Endothelial cell of umbilical vein (primary cell): ENCODE measurements at regions not wholly inside any gene's neighbourhood (a gene's known extent, or its start where the extent isn't known, plus 50 kb on each side); places are given as distances from the start of the nearest gene placed in this dataset.

Experiments
- BruUV-seq: library from RNA; stranded (reverse); fragments of 400-500 nt; replicated peaks from 2 replicates; lab custom pipeline; 2021; lab: Mats Ljungman, UMichigan
- CTCF ChIA-PET: fragments of 300-600, 350-600 bp; sonication (Branson Sonifier 250); formaldehyde crosslinking; loops from one replicate; lab custom pipeline; 2021; ENCODE audit warnings: antibody characterized with exemption, inconsistent platforms; lab: Charles Lee
- POLR2A ChIA-PET: fragments of 300-600, 350-600 bp; sonication (Branson Sonifier 250); formaldehyde crosslinking; loops from one replicate; lab custom pipeline; 2021; ENCODE audit warnings: antibody characterized with exemption, inconsistent platforms; lab: Charles Lee
- DNase-seq: peaks from one replicate; pipeline ENCODE4 v3.0.0-alpha.2; 2011; ENCODE audit warnings: low read depth, low spot score
- FAIRE-seq: peaks from 2 replicates; lab custom pipeline; 2011; peaks lifted over from hg19 to GRCh38; lab: Jason Lieb, UNC
- H2AFZ ChIP-seq: 2 replicates; pipeline ENCODE4 v1.6.0; 2012; ENCODE audit warnings: low read depth, low read length, control low read depth, inconsistent platforms
- H3K27ac ChIP-seq: 2 replicates; pipeline ENCODE4 v1.5.1; 2011; ENCODE audit warnings: low read depth, mild to moderate bottlenecking, control low read depth, low read length, moderate library complexity; ENCODE audit not compliant: insufficient read depth
- H3K27me3 ChIP-seq, 2 experiments: 2 replicates each; pipeline versions ENCODE4 v1.6.0 to v1.6.1; 2011; ENCODE audit warnings: low read length in 2 of 2, mixed read lengths in 1 of 2; ENCODE audit not compliant: control insufficient read depth in 2 of 2, insufficient read depth in 2 of 2
- H3K36me3 ChIP-seq, 2 experiments: 2 replicates in 1 of 2; 3 replicates in 1 of 2; pipeline ENCODE4 v1.5.1; 2011; ENCODE audit warnings: low read length in 2 of 2, mild to moderate bottlenecking in 1 of 2, moderate library complexity in 1 of 2; ENCODE audit not compliant: control insufficient read depth in 2 of 2, insufficient read depth in 2 of 2; ENCODE audit errors: extremely low read depth in 1 of 2
- H3K4me1 ChIP-seq: 3 replicates; pipeline ENCODE4 v1.5.1; 2011; ENCODE audit warnings: mild to moderate bottlenecking, low read length; ENCODE audit not compliant: control insufficient read depth, insufficient read depth; ENCODE audit errors: extremely low read depth
- H3K4me2 ChIP-seq: 2 replicates; pipeline ENCODE4 v1.6.1; 2011; ENCODE audit warnings: low read length, control low read depth, mixed read lengths; ENCODE audit not compliant: insufficient read depth
- H3K4me3 ChIP-seq, 3 experiments: fragments of 200-600 bp in 1 of 3; sonication (generic), shearing (Covaris generic) in 1 of 3; replicated peaks in 1 of 3; 2 replicates each; pipeline ENCODE4 v1.5.1; 2011 to 2016; ENCODE audit warnings: control low read depth in 3 of 3, low read length in 3 of 3, mild to moderate bottlenecking in 2 of 3, inconsistent platforms in 1 of 3, low read depth in 1 of 3, moderate library complexity in 1 of 3; ENCODE audit not compliant: insufficient read depth in 1 of 3
- H3K79me2 ChIP-seq: 2 replicates; pipeline ENCODE4 v1.6.0; 2012; ENCODE audit warnings: low read length, inconsistent platforms; ENCODE audit not compliant: control insufficient read depth, insufficient read depth
- H3K9ac ChIP-seq: replicated peaks from 2 replicates; pipeline ENCODE3; 2011; ENCODE audit warnings: low read length, control low read depth; ENCODE audit not compliant: insufficient read depth; ENCODE audit errors: extremely low read depth
- H3K9me1 ChIP-seq: replicated peaks from 3 replicates; pipeline ENCODE4 v1.6.0; 2011; ENCODE audit warnings: mild to moderate bottlenecking, low read length; ENCODE audit not compliant: control insufficient read depth, insufficient read depth; ENCODE audit errors: extremely low read depth
- H3K9me3 ChIP-seq: replicated peaks from 2 replicates; pipeline ENCODE4 v1.5.1; 2012; ENCODE audit warnings: low read length, inconsistent platforms; ENCODE audit not compliant: control insufficient read depth, insufficient read depth
- H4K20me1 ChIP-seq: replicated peaks from 2 replicates; pipeline ENCODE3; 2011; ENCODE audit warnings: mild to moderate bottlenecking, low read length; ENCODE audit not compliant: control insufficient read depth, insufficient read depth; ENCODE audit errors: extremely low read depth
- CTCF ChIP-seq, 2 donors: IDR thresholded peaks; 1 replicate in 1 of 2; 2 replicates in 1 of 2; pipeline ENCODE4 v1.5.1; 2011; ENCODE audit warnings: low read length in 2 of 2, mild to moderate bottlenecking in 2 of 2, moderate library complexity in 2 of 2, control low read depth in 1 of 2, inconsistent platforms in 1 of 2, low read depth in 1 of 2; ENCODE audit not compliant: insufficient read depth in 1 of 2; ENCODE audit errors: extremely low read depth in 1 of 2
- EZH2 ChIP-seq: IDR thresholded peaks from 2 replicates; pipeline ENCODE4 v1.6.1; 2012; ENCODE audit warnings: borderline replicate concordance, low read depth, mild to moderate bottlenecking, moderate library complexity, low read length, inconsistent platforms; ENCODE audit not compliant: severe bottlenecking
- FOS ChIP-seq: IDR thresholded peaks from 2 replicates; pipeline ENCODE4 v1.6.1; 2011; ENCODE audit warnings: mild to moderate bottlenecking, low read length, moderate library complexity, borderline replicate concordance; ENCODE audit not compliant: insufficient read depth
- GATA2 ChIP-seq: IDR thresholded peaks from 2 replicates; pipeline ENCODE4 v1.7.0; 2011; ENCODE audit warnings: low read depth, mild to moderate bottlenecking, moderate library complexity, mixed read lengths, low read length; ENCODE audit not compliant: insufficient read length, insufficient read depth
- JUN ChIP-seq: IDR thresholded peaks from 2 replicates; pipeline ENCODE4 v1.6.1; 2011; ENCODE audit warnings: borderline replicate concordance, low read depth; ENCODE audit not compliant: insufficient read length, insufficient read depth
- MAX ChIP-seq: IDR thresholded peaks from 2 replicates; pipeline ENCODE4 v1.6.1; 2011; ENCODE audit not compliant: insufficient read depth, insufficient read length
- MYC ChIP-seq: IDR thresholded peaks from one replicate; pipeline ENCODE4 v1.6.1; 2011; ENCODE audit warnings: mild to moderate bottlenecking, low read depth, low read length
- POLR2A ChIP-seq: IDR thresholded peaks from 2 replicates; pipeline ENCODE4 v1.6.1; 2012; ENCODE audit warnings: low read depth, mild to moderate bottlenecking, control low read depth, low read length
- POLR2AphosphoS5 ChIP-seq: IDR thresholded peaks from 2 replicates; pipeline ENCODE4 v1.6.1; 2012; ENCODE audit warnings: low read depth, mild to moderate bottlenecking, control low read depth, low read length, moderate library complexity; ENCODE audit not compliant: insufficient read depth
- dilution Hi-C: fragments of 300-500 bp; cut with MboI; formaldehyde crosslinking; loops from one replicate; pipeline ENCODE4 v1.15.0; 2019; ENCODE audit warnings: low sequenced_read_pairs; ENCODE audit not compliant: extremely low pct_ligation_motif_present
- intact Hi-C: fragments of 100-400 bp; cut with micrococcal nuclease; formaldehyde crosslinking; loops from one replicate; pipeline ENCODE4 v1.10.0; 2022

GRCh38 chr6:120918137-120918536, 416.1 kb downstream of the TBC1D32 start:
- BruUV-seq = no TSS peak
- Histone ChIP-seq H3K36me3 (no peaks in the 10 kb centered on the region), H3K9me1 (no peaks in the 10 kb centered on the region), H3K4me1 (no peaks in the 10 kb centered on the region), H3K9ac (no peak overlapping the region), H4K20me1 (no peaks in the 10 kb centered on the region), H3K4me2 (no peak overlapping the region), H3K9me3 (no peaks in the 10 kb centered on the region), H3K27me3 (no peaks in the 10 kb centered on the region), H3K4me3 (no peak overlapping the region), H3K27ac (no peak overlapping the region), H2AFZ (no peak overlapping the region), H3K79me2 (no peaks in the 10 kb centered on the region)
- dilution Hi-C loops = no loop called here
- CTCF ChIA-PET = no interaction called here
- FAIRE-seq (no peak), DNase-seq (no peak)
- POLR2A ChIA-PET = no interaction called here
- intact Hi-C loops = no loop called here
- TF ChIP-seq MYC (no peak), FOS (no peak), POLR2A (no peak), POLR2AphosphoS5 (no peak), GATA2 (no peak), JUN (no peak), CTCF (IDR thresholded peaks at IDR 0.05; ENCODE audit: extremely low read depth in 1 of 2, insufficient read depth in 1 of 2, low read depth in 1 of 2, low read length in 2 of 2) (no peak), MAX (no peak), EZH2 (no peak)
